Keratinocyte (primary cell): ENCODE measurements at regions not wholly inside any gene's neighbourhood (a gene's known extent, or its start where the extent isn't known, plus 50 kb on each side); places are given as distances from the start of the nearest gene placed in this dataset.

Source experiments
- EZH2 ChIP-seq: IDR thresholded peaks from one replicate; pipeline ENCODE4 v1.6.1; 2012; ENCODE audit warnings: inconsistent platforms, mild to moderate bottlenecking, low read length, moderate library complexity
- TF ChIP-seq, protein P1 (sequence below), 3 experiments: IDR thresholded peaks in 1 of 3; conservative IDR thresholded peaks in 1 of 3; optimal IDR thresholded peaks in 1 of 3; 2 replicates in 2 of 3; 3 replicates in 1 of 3; pipeline versions ENCODE3 to v1.5.1; 2011; ENCODE audit warnings: low read length in 3 of 3, mild to moderate bottlenecking in 3 of 3, moderate library complexity in 2 of 3, control low read depth in 1 of 3, inconsistent platforms in 1 of 3; ENCODE audit not compliant: insufficient read depth in 2 of 3; ENCODE audit errors: extremely low read depth in 1 of 3

GRCh38 chr4:107194005-107194404 lies 157.9 kb upstream of the DKK2 start:
- TF ChIP-seq, protein P1, sequence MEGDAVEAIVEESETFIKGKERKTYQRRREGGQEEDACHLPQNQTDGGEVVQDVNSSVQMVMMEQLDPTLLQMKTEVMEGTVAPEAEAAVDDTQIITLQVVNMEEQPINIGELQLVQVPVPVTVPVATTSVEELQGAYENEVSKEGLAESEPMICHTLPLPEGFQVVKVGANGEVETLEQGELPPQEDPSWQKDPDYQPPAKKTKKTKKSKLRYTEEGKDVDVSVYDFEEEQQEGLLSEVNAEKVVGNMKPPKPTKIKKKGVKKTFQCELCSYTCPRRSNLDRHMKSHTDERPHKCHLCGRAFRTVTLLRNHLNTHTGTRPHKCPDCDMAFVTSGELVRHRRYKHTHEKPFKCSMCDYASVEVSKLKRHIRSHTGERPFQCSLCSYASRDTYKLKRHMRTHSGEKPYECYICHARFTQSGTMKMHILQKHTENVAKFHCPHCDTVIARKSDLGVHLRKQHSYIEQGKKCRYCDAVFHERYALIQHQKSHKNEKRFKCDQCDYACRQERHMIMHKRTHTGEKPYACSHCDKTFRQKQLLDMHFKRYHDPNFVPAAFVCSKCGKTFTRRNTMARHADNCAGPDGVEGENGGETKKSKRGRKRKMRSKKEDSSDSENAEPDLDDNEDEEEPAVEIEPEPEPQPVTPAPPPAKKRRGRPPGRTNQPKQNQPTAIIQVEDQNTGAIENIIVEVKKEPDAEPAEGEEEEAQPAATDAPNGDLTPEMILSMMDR (optimal IDR thresholded peaks at IDR 0.05 in 1 of 3, IDR thresholded peaks at IDR 0.05 in 1 of 3, conservative IDR thresholded peaks at IDR 0.05 in 1 of 3; ENCODE audit: extremely low read depth in 1 of 3, insufficient read depth in 2 of 3, low read length in 3 of 3), result no peak
- TF ChIP-seq EZH2, result no peak
